ENCODE measurements at regions not wholly inside any gene's neighbourhood (a gene's known extent, or its start where the extent isn't known, plus 50 kb on each side); places are given as distances from the start of the nearest gene placed in this dataset.

DNA sequence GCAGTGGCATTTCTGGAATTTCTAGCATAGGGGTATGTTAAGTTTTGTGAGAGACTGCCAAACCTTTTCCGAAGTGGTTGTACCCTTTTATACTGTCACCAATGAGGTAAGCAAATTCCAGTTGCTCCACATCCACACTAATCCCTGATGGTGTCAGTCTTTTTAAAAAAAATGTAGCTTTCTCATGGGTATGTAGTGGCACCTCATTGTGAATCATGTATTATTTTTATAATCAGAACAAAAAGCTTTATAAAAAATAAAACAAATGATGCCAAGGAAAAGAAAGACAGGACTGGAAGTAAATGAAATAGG is 93.4 kb upstream of the CLINT1 start:
- Histone ChIP-seq H3K27ac (no peak overlapping the region), H3K36me3 (replicated peaks in 1 of 2) (no peaks in the 10 kb centered on the region), H3K4me1 (replicated peaks in 1 of 2) (no peaks in the 10 kb centered on the region), H3K27me3 (no peaks in the 10 kb centered on the region), H3K9me3 (replicated peaks in 1 of 3) (no peaks in the 10 kb centered on the region), H3K4me3 (no peak overlapping the region)
- intact Hi-C loops (cut with DNase I): no loop called here
- TF ChIP-seq, protein P1, sequence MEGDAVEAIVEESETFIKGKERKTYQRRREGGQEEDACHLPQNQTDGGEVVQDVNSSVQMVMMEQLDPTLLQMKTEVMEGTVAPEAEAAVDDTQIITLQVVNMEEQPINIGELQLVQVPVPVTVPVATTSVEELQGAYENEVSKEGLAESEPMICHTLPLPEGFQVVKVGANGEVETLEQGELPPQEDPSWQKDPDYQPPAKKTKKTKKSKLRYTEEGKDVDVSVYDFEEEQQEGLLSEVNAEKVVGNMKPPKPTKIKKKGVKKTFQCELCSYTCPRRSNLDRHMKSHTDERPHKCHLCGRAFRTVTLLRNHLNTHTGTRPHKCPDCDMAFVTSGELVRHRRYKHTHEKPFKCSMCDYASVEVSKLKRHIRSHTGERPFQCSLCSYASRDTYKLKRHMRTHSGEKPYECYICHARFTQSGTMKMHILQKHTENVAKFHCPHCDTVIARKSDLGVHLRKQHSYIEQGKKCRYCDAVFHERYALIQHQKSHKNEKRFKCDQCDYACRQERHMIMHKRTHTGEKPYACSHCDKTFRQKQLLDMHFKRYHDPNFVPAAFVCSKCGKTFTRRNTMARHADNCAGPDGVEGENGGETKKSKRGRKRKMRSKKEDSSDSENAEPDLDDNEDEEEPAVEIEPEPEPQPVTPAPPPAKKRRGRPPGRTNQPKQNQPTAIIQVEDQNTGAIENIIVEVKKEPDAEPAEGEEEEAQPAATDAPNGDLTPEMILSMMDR (IDR thresholded peaks at IDR 0.05): no peak
- no peak for TF ChIP-seq POLR2A (IDR thresholded peaks at IDR 0.05)
- WGBS, 4 donors: 91 to 97% (median 94%) methylated on average over 1 of the region's 1 CpG
- DNase-seq: no peak

DNA sequence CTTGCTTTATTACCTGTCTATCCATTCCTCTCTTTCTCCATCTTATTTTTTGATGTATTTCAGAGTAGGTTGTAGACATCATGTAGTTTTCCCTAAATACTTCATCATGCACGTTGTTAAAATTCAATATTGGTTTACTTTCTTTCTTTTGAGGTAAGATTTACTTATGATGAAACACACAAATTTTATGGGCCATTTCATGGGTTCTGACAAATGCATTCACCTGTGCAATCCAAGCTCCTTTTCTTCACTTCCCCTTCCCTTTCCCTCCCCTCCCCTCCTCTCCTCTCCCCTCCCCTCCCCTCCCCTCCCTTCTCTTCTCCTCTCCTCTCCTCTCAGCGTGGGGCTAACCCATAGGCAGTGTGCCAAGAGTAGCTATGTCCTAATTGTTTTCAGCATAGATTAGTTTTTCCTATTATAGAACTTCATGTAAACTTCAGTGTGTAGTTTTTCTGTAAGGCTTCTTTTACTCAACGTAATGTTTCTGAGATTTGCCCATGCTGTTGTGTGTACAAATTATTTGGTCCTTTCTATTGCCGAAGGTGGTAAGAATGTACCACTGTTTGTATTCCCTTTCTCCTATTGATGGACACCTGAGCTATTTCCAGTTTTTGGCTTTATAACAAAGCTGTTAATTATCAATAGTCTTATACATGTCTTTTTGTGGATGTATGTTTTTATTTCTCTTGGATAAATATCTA is 92.9 kb upstream of the CLINT1 start:
- no peak for DNase-seq
- Histone ChIP-seq H3K9me3 (replicated peaks in 1 of 3) (no peaks in the 10 kb centered on the region), H3K27me3 (no peaks in the 10 kb centered on the region), H3K4me3 (no peak overlapping the region), H3K36me3 (replicated peaks in 1 of 2) (no peaks in the 10 kb centered on the region), H3K4me1 (replicated peaks in 1 of 2) (no peaks in the 10 kb centered on the region), H3K27ac (no peak overlapping the region)
- intact Hi-C loops (cut with DNase I): no loop called here
- TF ChIP-seq POLR2A (IDR thresholded peaks at IDR 0.05): no peak
- TF ChIP-seq, protein P1 (IDR thresholded peaks at IDR 0.05): no peak
- WGBS, 4 donors: 60 to 75% (median 68%) methylated on average over 4 of the region's 4 CpGs

DNA sequence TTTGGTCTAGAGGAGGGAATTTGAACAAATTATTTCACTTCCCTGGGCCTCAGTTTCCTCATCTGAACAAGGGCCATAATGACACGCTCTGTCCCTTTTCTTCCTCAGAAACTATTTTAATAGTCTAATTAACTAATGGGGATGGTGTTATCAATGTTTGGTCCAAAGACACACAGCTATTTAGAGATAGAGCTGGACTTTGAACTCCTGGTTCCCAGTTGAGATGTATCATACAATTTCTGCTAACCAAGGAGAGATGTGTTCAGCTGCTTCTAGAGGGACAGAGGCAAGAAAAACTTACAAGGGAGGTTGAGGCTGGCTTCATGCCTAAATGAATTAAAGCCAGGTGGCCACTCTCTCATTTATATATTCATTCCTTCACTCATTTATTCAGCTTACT is 90.6 kb upstream of the CLINT1 start:
- Histone ChIP-seq H3K27me3 (no peaks in the 10 kb centered on the region), H3K4me3 (no peak overlapping the region), H3K9me3 (replicated peaks in 1 of 3) (no peaks in the 10 kb centered on the region), H3K4me1 (replicated peaks in 1 of 2) (no peaks in the 10 kb centered on the region), H3K27ac (no peak overlapping the region), H3K36me3 (replicated peaks in 1 of 2) (no peaks in the 10 kb centered on the region)
- TF ChIP-seq, protein P1 (IDR thresholded peaks at IDR 0.05): no peak
- no peak for TF ChIP-seq POLR2A (IDR thresholded peaks at IDR 0.05)
- intact Hi-C loops (cut with DNase I): loop anchor here in 1 of 2 donors (10.0 kb wide), 1 partner anchor 135 kb away; no protein-coding TSS in a partner anchor
- DNase-seq: no peak
- 96 to 100% (median 98%) methylated on average over 1 of the region's 1 CpG for WGBS, 4 donors

DNA sequence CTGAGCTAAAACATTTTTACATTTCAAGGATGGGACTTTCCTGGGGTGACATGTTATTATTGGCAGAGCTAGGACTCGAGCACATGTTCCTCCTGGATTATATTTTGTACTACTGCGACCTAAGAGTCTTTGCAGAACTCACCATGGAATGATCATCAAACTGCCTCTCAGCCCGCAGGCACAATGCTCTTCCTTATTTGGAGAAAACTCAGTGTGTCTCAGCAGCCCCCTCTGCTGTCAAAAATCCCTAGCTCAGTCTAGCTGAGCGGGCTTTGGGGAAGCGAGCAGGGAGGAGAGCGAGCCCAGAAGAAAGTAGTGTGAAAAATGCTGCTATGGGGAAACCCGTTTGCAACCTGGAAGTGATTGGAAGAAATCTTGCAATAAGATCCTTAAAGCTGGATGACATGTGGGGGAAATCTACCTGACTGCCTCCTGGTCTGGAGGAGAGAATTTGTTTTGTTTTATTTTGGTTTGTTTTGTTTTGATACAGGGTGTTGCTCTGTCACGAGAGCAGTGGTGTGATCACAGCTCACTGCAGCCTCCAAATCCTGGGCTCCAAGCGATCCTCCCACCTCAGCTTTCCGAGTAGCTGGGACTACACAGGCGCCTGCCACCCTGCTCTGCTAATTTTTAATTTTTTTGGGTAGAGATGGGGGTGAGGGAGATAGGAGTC is 89.9 kb upstream of the CLINT1 start:
- 12 to 20% (median 13%) methylated on average over 11 of the region's 11 CpGs for WGBS, 4 donors
- DNase-seq: peak; percentile 87 to 97 (median 91)
- H3K36me3 ChIP-seq (replicated peaks in 1 of 2): no peaks in the 10 kb centered on the region
- no peak overlapping the region for H3K4me3 ChIP-seq
- no peak overlapping the region for H3K27ac ChIP-seq
- intact Hi-C loops (cut with DNase I): loop anchor here in 1 of 2 donors (10.0 kb wide), 1 partner anchor 134 kb away; no protein-coding TSS in a partner anchor
- H3K4me1 ChIP-seq (replicated peaks in 1 of 2): no peaks in the 10 kb centered on the region
- no peak for TF ChIP-seq POLR2A (IDR thresholded peaks at IDR 0.05)
- TF ChIP-seq, protein P1 (IDR thresholded peaks at IDR 0.05): peak; percentile 73 to 89 (median 86)
- H3K27me3 ChIP-seq: no peaks in the 10 kb centered on the region
- no peaks in the 10 kb centered on the region for H3K9me3 ChIP-seq (replicated peaks in 1 of 3)

Data from adrenal gland (tissue), 9 donors.